ENCODE measurements at regions not wholly inside any gene's neighbourhood (a gene's known extent, or its start where the extent isn't known, plus 50 kb on each side); places are given as distances from the start of the nearest gene placed in this dataset.

DNA sequence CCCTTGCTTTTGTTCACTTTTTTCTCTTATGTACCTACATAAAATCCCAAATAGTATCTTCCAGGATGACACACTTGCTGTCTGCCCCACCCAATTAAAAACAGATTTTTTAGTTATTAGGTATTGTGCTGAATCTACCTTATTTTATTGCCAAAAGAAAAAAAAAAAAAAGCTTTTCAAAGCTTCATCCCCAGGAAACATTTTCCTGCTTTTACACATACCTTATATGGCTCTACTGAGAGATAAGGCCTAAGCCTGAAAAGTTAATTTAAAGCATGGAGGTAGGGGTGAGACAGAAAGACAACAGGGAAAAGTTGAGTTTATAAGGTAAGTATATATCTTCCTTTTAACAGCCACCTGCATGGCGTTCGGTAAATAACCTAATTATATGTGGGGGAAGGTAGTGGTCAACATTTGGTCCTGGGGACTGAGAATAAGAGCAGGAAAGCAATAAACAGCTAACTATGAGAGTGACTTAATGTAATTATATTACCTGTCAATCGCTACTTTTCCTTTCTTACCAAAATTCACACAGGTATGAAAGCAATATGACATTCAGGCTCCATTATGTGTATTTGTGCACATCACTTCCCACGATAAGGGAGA lies 54.6 kb upstream of the BOLA1 start:
- TF ChIP-seq, protein P1, sequence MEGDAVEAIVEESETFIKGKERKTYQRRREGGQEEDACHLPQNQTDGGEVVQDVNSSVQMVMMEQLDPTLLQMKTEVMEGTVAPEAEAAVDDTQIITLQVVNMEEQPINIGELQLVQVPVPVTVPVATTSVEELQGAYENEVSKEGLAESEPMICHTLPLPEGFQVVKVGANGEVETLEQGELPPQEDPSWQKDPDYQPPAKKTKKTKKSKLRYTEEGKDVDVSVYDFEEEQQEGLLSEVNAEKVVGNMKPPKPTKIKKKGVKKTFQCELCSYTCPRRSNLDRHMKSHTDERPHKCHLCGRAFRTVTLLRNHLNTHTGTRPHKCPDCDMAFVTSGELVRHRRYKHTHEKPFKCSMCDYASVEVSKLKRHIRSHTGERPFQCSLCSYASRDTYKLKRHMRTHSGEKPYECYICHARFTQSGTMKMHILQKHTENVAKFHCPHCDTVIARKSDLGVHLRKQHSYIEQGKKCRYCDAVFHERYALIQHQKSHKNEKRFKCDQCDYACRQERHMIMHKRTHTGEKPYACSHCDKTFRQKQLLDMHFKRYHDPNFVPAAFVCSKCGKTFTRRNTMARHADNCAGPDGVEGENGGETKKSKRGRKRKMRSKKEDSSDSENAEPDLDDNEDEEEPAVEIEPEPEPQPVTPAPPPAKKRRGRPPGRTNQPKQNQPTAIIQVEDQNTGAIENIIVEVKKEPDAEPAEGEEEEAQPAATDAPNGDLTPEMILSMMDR (IDR thresholded peaks at IDR 0.05; ENCODE audit: insufficient read depth, low read length) = no peak
- no peak for TF ChIP-seq SPI1 (IDR thresholded peaks at IDR 0.05; ENCODE audit: borderline replicate concordance, low read depth)
- TF ChIP-seq, protein P2, sequence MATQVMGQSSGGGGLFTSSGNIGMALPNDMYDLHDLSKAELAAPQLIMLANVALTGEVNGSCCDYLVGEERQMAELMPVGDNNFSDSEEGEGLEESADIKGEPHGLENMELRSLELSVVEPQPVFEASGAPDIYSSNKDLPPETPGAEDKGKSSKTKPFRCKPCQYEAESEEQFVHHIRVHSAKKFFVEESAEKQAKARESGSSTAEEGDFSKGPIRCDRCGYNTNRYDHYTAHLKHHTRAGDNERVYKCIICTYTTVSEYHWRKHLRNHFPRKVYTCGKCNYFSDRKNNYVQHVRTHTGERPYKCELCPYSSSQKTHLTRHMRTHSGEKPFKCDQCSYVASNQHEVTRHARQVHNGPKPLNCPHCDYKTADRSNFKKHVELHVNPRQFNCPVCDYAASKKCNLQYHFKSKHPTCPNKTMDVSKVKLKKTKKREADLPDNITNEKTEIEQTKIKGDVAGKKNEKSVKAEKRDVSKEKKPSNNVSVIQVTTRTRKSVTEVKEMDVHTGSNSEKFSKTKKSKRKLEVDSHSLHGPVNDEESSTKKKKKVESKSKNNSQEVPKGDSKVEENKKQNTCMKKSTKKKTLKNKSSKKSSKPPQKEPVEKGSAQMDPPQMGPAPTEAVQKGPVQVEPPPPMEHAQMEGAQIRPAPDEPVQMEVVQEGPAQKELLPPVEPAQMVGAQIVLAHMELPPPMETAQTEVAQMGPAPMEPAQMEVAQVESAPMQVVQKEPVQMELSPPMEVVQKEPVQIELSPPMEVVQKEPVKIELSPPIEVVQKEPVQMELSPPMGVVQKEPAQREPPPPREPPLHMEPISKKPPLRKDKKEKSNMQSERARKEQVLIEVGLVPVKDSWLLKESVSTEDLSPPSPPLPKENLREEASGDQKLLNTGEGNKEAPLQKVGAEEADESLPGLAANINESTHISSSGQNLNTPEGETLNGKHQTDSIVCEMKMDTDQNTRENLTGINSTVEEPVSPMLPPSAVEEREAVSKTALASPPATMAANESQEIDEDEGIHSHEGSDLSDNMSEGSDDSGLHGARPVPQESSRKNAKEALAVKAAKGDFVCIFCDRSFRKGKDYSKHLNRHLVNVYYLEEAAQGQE (IDR thresholded peaks at IDR 0.05; ENCODE audit: insufficient replicate concordance, low read depth) = no peak
- no peak for DNase-seq (ENCODE audit: low read depth in 1 of 2, low spot score in 1 of 2)
- no peaks in the 10 kb centered on the region for H3K27me3 ChIP-seq (ENCODE audit: insufficient read depth, poor library complexity, severe bottlenecking)
- no peak overlapping the region for H3K4me3 ChIP-seq (replicated peaks; ENCODE audit: insufficient read depth, low read length)
- peak overlapping the region; percentile 76 for H3K27ac ChIP-seq (replicated peaks)

DNA sequence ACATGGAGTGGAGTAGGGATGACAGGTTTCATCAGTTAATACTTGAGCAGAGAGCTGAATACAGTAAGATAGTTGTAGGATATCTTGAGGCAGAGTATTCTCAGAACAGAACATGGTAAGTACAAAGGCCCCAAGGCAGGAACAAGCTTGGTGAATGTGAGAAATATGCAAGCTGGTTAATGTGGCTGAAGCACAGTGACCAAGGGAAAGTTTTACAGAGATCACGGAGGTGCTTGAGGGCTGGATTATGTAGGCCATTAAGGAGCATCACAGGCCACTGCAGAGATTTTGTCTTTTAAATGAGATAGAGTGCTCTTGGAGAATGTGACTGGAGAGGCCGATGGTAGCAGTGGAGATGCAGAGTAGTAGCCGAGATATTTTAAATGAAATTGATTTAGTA lies 54.0 kb upstream of the BOLA1 start:
- no peak overlapping the region for H3K4me3 ChIP-seq (replicated peaks; ENCODE audit: insufficient read depth, low read length)

GRCh38 chr1:149846042-149846441 lies 53.3 kb upstream of the BOLA1 start:
- Histone ChIP-seq H3K27me3 (ENCODE audit: insufficient read depth, poor library complexity, severe bottlenecking) (no peaks in the 10 kb centered on the region), H3K27ac (replicated peaks) (peak overlapping the region; percentile 76; the same call in 1 of the 2 replicates), H3K4me3 (replicated peaks; ENCODE audit: insufficient read depth, low read length) (no peak overlapping the region)
- TF ChIP-seq GABPA (IDR thresholded peaks at IDR 0.05; ENCODE audit: low read depth) = no peak
- no peak for TF ChIP-seq SPI1 (IDR thresholded peaks at IDR 0.05; ENCODE audit: borderline replicate concordance, low read depth)
- TF ChIP-seq, protein P2 (IDR thresholded peaks at IDR 0.05; ENCODE audit: insufficient replicate concordance, low read depth) = no peak
- TF ChIP-seq POLR2AphosphoS5 (IDR thresholded peaks at IDR 0.05; ENCODE audit: low read depth) = no peak
- TF ChIP-seq, protein P1 (IDR thresholded peaks at IDR 0.05; ENCODE audit: insufficient read depth, low read length) = no peak
- DNase-seq (ENCODE audit: low read depth in 1 of 2, low spot score in 1 of 2) = no peak

More for the DNA sequence above, 54.0 kb upstream of the BOLA1 start:
- DNase-seq (ENCODE audit: low read depth in 1 of 2, low spot score in 1 of 2) = peak in 1 of 2 experiments; percentile 1
- Histone ChIP-seq H3K27ac (replicated peaks) (peak overlapping the region; percentile 76), H3K27me3 (ENCODE audit: insufficient read depth, poor library complexity, severe bottlenecking) (no peaks in the 10 kb centered on the region)
- TF ChIP-seq GABPA (IDR thresholded peaks at IDR 0.05; ENCODE audit: low read depth) = no peak
- no peak for TF ChIP-seq SPI1 (IDR thresholded peaks at IDR 0.05; ENCODE audit: borderline replicate concordance, low read depth)
- TF ChIP-seq POLR2AphosphoS5 (IDR thresholded peaks at IDR 0.05; ENCODE audit: low read depth) = no peak
- TF ChIP-seq, protein P2 (IDR thresholded peaks at IDR 0.05; ENCODE audit: insufficient replicate concordance, low read depth) = no peak
- TF ChIP-seq, protein P1 (IDR thresholded peaks at IDR 0.05; ENCODE audit: insufficient read depth, low read length) = no peak
